ENCODE measurements at regions not wholly inside any gene's neighbourhood (a gene's known extent, or its start where the extent isn't known, plus 50 kb on each side); places are given as distances from the start of the nearest gene placed in this dataset.

GRCh38 chr7:45443263-45443662, 130.9 kb upstream of the ADCY1 start:
- 65 to 80% methylated on average over 1 of the region's 1 CpG for WGBS, 2 donors
- Histone ChIP-seq H3K4me1 (no peaks in the 10 kb centered on the region), H3K4me3 (no peak overlapping the region), H3K36me3 (no peaks in the 10 kb centered on the region), H3K9me3 (no peaks in the 10 kb centered on the region), H3K27ac (no peak overlapping the region), H3K27me3 (no peaks in the 10 kb centered on the region)
- intact Hi-C loops (cut with DNase I): no loop called here
- no peak for DNase-seq
- TF ChIP-seq POLR2AphosphoS5 (IDR thresholded peaks at IDR 0.05) (no peak), EP300 (IDR thresholded peaks at IDR 0.05) (no peak), CTCF (IDR thresholded peaks at IDR 0.05) (no peak), POLR2A (IDR thresholded peaks at IDR 0.05) (no peak)

- Histone ChIP-seq H3K4me1 (no peaks in the 10 kb centered on the region), H3K4me3 (no peak overlapping the region), H3K9me3 (no peaks in the 10 kb centered on the region), H3K36me3 (no peaks in the 10 kb centered on the region), H3K27ac (no peak overlapping the region), H3K27me3 (no peaks in the 10 kb centered on the region)
- WGBS, 2 donors: 77 to 83% methylated on average over 2 of the region's 2 CpGs
- TF ChIP-seq POLR2AphosphoS5 (IDR thresholded peaks at IDR 0.05) (no peak), EP300 (IDR thresholded peaks at IDR 0.05) (no peak), POLR2A (IDR thresholded peaks at IDR 0.05) (no peak), CTCF (IDR thresholded peaks at IDR 0.05) (no peak)
- intact Hi-C loops (cut with DNase I): no loop called here
- no peak for DNase-seq
Measured at GRCh38 chr7:45446195-45446944, 127.8 kb upstream of the ADCY1 start.

DNA sequence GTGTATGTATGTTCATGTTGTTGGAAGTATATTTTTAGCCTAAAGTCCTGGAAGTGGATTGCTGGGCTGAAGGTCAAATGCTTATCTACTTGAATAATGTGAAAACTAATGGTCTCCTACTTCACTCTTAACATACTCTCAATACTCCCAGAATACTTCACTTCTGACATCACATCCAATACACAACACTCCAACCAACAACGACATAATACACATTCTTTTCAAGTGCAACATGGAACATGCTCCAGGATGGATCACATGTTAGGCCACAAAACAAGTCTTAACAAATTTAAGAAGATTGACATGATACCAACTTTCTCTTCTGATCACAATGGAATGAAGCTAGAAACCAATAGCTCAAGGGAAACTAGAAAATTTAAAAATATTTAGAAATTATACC, 126.9 kb upstream of the ADCY1 start:
- TF ChIP-seq POLR2A (IDR thresholded peaks at IDR 0.05) (no peak), CTCF (IDR thresholded peaks at IDR 0.05) (no peak), POLR2AphosphoS5 (IDR thresholded peaks at IDR 0.05) (no peak), EP300 (IDR thresholded peaks at IDR 0.05) (no peak)
- Histone ChIP-seq H3K4me3 (no peak overlapping the region), H3K4me1 (no peaks in the 10 kb centered on the region), H3K27me3 (no peaks in the 10 kb centered on the region), H3K36me3 (no peaks in the 10 kb centered on the region), H3K9me3 (no peaks in the 10 kb centered on the region), H3K27ac (no peak overlapping the region)
- intact Hi-C loops (cut with DNase I): no loop called here
- WGBS, 2 donors: 82 to 83% methylated on average over 1 of the region's 1 CpG
- DNase-seq: no peak

- H3K9me3 ChIP-seq: no peaks in the 10 kb centered on the region
- WGBS, 2 donors: 85 to 90% methylated on average over 2 of the region's 2 CpGs
- H3K4me1 ChIP-seq: no peaks in the 10 kb centered on the region
- H3K4me3 ChIP-seq: no peak overlapping the region
- DNase-seq: no peak
- intact Hi-C loops (cut with DNase I): no loop called here
- H3K27me3 ChIP-seq: peaks cover 0 to 3% (median 0%) of the 10 kb centered on the region in 3 donors
- no peaks in the 10 kb centered on the region for H3K36me3 ChIP-seq
- no peak for TF ChIP-seq POLR2AphosphoS5 (IDR thresholded peaks at IDR 0.05)
- TF ChIP-seq POLR2A (IDR thresholded peaks at IDR 0.05): no peak
- TF ChIP-seq CTCF (IDR thresholded peaks at IDR 0.05): no peak
- TF ChIP-seq EP300 (IDR thresholded peaks at IDR 0.05): no peak
- no peak overlapping the region for H3K27ac ChIP-seq
Measured at GRCh38 chr7:45450571-45451204, 123.5 kb upstream of the ADCY1 start.
